ENCODE measurements at regions not wholly inside any gene's neighbourhood (a gene's known extent, or its start where the extent isn't known, plus 50 kb on each side); places are given as distances from the start of the nearest gene placed in this dataset.

GRCh38 chr7:81926-82756 lies 110.2 kb upstream of the FAM20C start:
- TF ChIP-seq, protein P1, sequence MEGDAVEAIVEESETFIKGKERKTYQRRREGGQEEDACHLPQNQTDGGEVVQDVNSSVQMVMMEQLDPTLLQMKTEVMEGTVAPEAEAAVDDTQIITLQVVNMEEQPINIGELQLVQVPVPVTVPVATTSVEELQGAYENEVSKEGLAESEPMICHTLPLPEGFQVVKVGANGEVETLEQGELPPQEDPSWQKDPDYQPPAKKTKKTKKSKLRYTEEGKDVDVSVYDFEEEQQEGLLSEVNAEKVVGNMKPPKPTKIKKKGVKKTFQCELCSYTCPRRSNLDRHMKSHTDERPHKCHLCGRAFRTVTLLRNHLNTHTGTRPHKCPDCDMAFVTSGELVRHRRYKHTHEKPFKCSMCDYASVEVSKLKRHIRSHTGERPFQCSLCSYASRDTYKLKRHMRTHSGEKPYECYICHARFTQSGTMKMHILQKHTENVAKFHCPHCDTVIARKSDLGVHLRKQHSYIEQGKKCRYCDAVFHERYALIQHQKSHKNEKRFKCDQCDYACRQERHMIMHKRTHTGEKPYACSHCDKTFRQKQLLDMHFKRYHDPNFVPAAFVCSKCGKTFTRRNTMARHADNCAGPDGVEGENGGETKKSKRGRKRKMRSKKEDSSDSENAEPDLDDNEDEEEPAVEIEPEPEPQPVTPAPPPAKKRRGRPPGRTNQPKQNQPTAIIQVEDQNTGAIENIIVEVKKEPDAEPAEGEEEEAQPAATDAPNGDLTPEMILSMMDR (IDR thresholded peaks at IDR 0.05 in 4 of 5, conservative IDR thresholded peaks at IDR 0.05 in 1 of 5) = no peak
- no peak for TF ChIP-seq POLR2A (IDR thresholded peaks at IDR 0.05)

Data from gastrocnemius medialis (tissue), 4 donors.